Body of pancreas (tissue), 4 donors: ENCODE measurements at regions not wholly inside any gene's neighbourhood (a gene's known extent, or its start where the extent isn't known, plus 50 kb on each side); places are given as distances from the start of the nearest gene placed in this dataset.

ENCODE experiments used
- ATAC-seq: fragments of 150-250 bp; one replicate; pipeline ENCODE4 v1.9.1; 2016
- DNase-seq, 4 donors: peaks; one replicate each; pipeline ENCODE4 v3.0.0-alpha.2; 2019
- H3K27ac ChIP-seq, 4 donors: fragments of 200-600 bp; sonication (generic); 1 replicate in 3 of 4; 2 replicates in 1 of 4; pipeline versions ENCODE4 v1.5.1 to v1.6.1; 2016 to 2019; ENCODE audit warnings: mild to moderate bottlenecking in 1 of 4, mixed read lengths in 1 of 4, moderate library complexity in 1 of 4
- H3K27me3 ChIP-seq, 2 donors: fragments of 200-600 bp; sonication (generic); one replicate each; pipeline ENCODE4 v1.6.0; 2016; ENCODE audit warnings: mild to moderate bottlenecking in 1 of 2
- H3K36me3 ChIP-seq, 2 donors: fragments of 200-600 bp; sonication (generic); replicated peaks in 1 of 2; 2 replicates each; pipeline ENCODE4 v1.5.1; 2016; ENCODE audit warnings: low read depth in 2 of 2; ENCODE audit not compliant: insufficient read depth in 1 of 2
- H3K4me1 ChIP-seq: fragments of 200-600 bp; sonication (generic); one replicate; pipeline ENCODE4 v1.6.0; 2016
- H3K4me3 ChIP-seq, 2 donors: fragments of 200-600 bp; sonication (generic); 1 replicate in 1 of 2; 2 replicates in 1 of 2; pipeline ENCODE4 v1.5.1; 2016 to 2019
- H3K9me3 ChIP-seq, 3 donors: fragments of 200-600 bp; sonication (generic); 1 replicate in 2 of 3; 2 replicates in 1 of 3; pipeline ENCODE4 v1.5.1; 2016
- POLR2A ChIP-seq, 3 donors: fragments of 450-650 bp; IDR thresholded peaks; one replicate each; pipeline ENCODE4 v1.6.1; 2016; ENCODE audit warnings: antibody characterized with exemption in 3 of 3, mild to moderate bottlenecking in 2 of 3
- WGBS, 2 donors: methylation state at CpG; one replicate each; pipeline ENCODE4 v1.1.5; 2017; 5-methylcytosine and 5-hydroxymethylcytosine counted together
- intact Hi-C: fragments of 100-400 bp; cut with DNase I; formaldehyde crosslinking; loops from one replicate; pipeline ENCODE4 v1.15.1; 2023
- TF ChIP-seq, protein P1 (sequence below), 7 experiments: fragments of 450-650 bp in 4 of 7; fragments of 200-600 bp in 3 of 7; sonication (generic) in 3 of 7; IDR thresholded peaks; one replicate each; pipeline ENCODE4 v1.5.1; 2016 to 2019; ENCODE audit warnings: antibody characterized with exemption in 7 of 7

DNA sequence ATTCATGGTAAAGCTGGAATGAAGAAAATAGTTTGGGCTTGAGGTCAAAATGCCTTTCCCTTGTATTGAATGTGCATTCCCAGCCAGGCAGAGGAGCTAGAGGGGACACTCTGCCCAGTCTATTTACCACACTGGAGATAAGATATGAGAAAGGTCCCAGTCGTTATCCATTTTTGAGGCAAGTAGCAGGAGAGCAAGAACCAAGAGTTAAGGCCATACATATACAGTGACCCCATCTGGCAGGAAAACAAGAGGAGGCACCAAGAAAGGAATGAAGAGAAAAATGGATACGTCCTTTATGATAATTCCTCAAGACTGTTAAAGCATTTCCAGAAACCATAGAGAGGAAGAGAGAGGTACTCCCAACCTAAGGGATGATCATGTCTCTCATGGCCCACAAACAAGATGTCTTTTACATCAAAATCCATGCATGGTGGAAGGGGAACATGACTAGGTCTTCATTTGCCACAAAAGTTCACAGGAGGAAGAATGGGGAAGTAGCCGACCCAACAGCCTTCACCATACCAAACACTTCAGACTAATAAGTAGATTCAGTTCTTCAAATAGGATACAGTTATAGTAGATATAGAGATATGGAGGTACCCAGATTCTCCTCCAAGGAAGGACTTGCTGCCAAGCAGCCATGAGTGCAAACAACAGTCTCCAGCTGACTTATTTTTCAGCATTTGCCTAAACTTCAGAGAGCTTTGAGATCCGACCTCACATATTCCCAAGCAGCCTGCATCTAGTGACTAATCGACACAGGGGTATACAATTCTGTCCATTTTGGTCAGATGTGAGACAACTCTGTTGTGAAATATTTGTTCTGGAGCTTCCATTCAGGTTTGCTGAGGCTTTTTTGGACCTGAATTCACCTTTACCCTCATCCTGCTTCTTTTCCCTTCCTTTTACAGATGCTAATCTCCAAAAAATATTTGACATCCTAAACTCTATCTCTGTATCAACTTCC is 61.1 kb upstream of the CCDC71L start:
- no peak overlapping the region for H3K4me3 ChIP-seq
- DNase-seq: peak in 1 of 4 donors; percentile 5
- H3K27me3 ChIP-seq: no peaks in the 10 kb centered on the region
- intact Hi-C loops: no loop called here
- H3K36me3 ChIP-seq: no peaks in the 10 kb centered on the region
- H3K27ac ChIP-seq: no peak overlapping the region
- no peaks in the 10 kb centered on the region for H3K4me1 ChIP-seq
- no peaks in the 10 kb centered on the region for H3K9me3 ChIP-seq
- no peak for TF ChIP-seq POLR2A (IDR thresholded peaks at IDR 0.05)
- TF ChIP-seq, protein P1, sequence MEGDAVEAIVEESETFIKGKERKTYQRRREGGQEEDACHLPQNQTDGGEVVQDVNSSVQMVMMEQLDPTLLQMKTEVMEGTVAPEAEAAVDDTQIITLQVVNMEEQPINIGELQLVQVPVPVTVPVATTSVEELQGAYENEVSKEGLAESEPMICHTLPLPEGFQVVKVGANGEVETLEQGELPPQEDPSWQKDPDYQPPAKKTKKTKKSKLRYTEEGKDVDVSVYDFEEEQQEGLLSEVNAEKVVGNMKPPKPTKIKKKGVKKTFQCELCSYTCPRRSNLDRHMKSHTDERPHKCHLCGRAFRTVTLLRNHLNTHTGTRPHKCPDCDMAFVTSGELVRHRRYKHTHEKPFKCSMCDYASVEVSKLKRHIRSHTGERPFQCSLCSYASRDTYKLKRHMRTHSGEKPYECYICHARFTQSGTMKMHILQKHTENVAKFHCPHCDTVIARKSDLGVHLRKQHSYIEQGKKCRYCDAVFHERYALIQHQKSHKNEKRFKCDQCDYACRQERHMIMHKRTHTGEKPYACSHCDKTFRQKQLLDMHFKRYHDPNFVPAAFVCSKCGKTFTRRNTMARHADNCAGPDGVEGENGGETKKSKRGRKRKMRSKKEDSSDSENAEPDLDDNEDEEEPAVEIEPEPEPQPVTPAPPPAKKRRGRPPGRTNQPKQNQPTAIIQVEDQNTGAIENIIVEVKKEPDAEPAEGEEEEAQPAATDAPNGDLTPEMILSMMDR (IDR thresholded peaks at IDR 0.05): no peak
- 64 to 80% methylated on average over 5 of the region's 5 CpGs for WGBS, 2 donors
- no peak for ATAC-seq

DNA sequence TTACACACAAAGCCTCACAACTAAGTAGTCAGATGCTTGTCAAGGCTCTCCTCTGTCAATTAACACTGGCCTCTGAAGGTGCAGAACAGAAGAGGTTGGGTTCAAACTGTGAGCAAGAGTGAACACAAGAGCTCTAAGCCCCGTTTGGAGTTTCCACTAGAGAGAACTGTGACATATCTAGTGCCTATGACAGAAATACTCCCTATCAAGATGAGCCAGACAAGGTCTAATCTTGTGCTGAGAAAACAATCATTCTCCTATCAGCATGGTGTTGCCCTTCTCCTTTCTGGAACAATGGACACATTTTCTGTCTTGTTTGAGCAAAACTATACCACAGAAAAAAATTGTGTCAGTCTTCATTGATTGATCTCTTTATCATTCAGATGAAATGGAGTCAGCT is 62.4 kb upstream of the CCDC71L start:
- Histone ChIP-seq H3K4me1 (no peaks in the 10 kb centered on the region), H3K36me3 (no peaks in the 10 kb centered on the region), H3K27ac (no peak overlapping the region), H3K4me3 (no peak overlapping the region), H3K27me3 (no peaks in the 10 kb centered on the region), H3K9me3 (no peaks in the 10 kb centered on the region)
- TF ChIP-seq, protein P1 (IDR thresholded peaks at IDR 0.05): no peak
- no peak for TF ChIP-seq POLR2A (IDR thresholded peaks at IDR 0.05)
- intact Hi-C loops: no loop called here
- ATAC-seq (no peak), DNase-seq (no peak)
- WGBS, 2 donors: 9 to 25% methylated on average over 1 of the region's 1 CpG

DNA sequence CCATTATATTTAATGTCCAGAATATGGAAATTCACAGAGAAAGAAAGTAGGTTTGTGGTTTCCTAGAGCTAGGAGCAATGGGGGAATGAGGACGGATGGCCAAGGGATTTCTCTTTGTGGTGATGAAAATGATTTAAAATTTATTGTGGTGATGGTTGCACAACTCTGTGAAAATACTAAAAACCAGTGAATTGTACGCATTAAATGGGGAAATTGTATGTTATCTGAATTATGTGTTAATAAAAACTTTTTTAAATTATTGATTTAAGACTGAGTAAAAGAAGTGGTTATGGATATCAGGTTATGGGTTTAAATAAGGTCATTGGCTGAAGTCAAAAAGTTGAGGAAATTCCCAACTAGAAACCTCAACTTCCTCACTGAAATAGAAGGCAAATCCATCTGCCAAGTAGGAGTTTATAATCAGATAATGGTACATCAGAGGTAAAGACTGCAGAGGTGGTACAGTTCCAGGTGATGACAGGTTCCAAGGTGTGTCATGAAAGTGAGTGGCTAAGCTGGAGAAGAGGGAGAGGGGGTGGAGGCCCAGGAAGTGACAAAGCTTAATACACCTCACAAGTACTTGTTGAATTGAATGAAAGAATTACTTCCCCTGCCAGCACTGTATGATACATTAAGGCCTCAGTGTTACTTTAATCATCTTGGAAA is 68.9 kb upstream of the CCDC71L start:
- Histone ChIP-seq H3K27me3 (no peaks in the 10 kb centered on the region), H3K4me3 (no peak overlapping the region), H3K36me3 (no peaks in the 10 kb centered on the region), H3K9me3 (no peaks in the 10 kb centered on the region), H3K27ac (no peak overlapping the region), H3K4me1 (no peaks in the 10 kb centered on the region)
- intact Hi-C loops: no loop called here
- TF ChIP-seq POLR2A (IDR thresholded peaks at IDR 0.05): no peak
- TF ChIP-seq, protein P1 (IDR thresholded peaks at IDR 0.05): no peak
- ATAC-seq (no peak), DNase-seq (no peak)
- WGBS, 2 donors: 75 to 87% methylated on average over 2 of the region's 2 CpGs

DNA sequence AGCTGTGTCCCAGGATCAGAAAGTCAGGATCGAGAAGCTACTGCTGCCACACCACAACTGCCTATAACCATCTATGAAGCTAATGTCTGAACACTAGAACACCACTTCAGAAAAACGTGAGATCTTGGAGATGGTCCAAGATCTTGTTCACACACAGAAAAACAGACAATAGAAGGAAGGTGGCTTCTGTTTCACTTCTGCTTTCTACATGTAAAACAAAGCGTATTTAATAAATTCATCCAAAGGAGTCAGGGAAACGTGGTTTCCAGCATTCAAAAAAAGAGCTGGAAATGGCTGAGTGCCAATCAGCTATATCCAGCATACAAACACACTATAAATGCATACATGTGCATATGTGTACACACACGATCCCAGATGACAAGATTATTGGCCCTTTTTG is 70.2 kb upstream of the CCDC71L start:
- intact Hi-C loops: no loop called here
- Histone ChIP-seq H3K27me3 (no peaks in the 10 kb centered on the region), H3K4me3 (no peak overlapping the region), H3K4me1 (no peaks in the 10 kb centered on the region), H3K27ac (no peak overlapping the region), H3K9me3 (no peaks in the 10 kb centered on the region), H3K36me3 (no peaks in the 10 kb centered on the region)
- TF ChIP-seq, protein P1 (IDR thresholded peaks at IDR 0.05): no peak
- no peak for TF ChIP-seq POLR2A (IDR thresholded peaks at IDR 0.05)
- DNase-seq (peak in 1 of 4 donors; percentile 6), ATAC-seq (no peak)
- WGBS, 2 donors: 37 to 54% methylated on average over 5 of the region's 5 CpGs
